ENCODE measurements at regions not wholly inside any gene's neighbourhood (a gene's known extent, or its start where the extent isn't known, plus 50 kb on each side); places are given as distances from the start of the nearest gene placed in this dataset.

GRCh38 chr15:89030311-89030710 lies 57.9 kb upstream of the ABHD2 start:
- TF ChIP-seq MAX (IDR thresholded peaks at IDR 0.05) (no peak), RAD21 (IDR thresholded peaks at IDR 0.05; ENCODE audit: low read depth) (no peak), EP300 (IDR thresholded peaks at IDR 0.05; ENCODE audit: borderline replicate concordance) (no peak), FOXM1 (IDR thresholded peaks at IDR 0.05; ENCODE audit: borderline replicate concordance, low read depth) (no peak), TAF1 (IDR thresholded peaks at IDR 0.05; ENCODE audit: low read depth) (no peak), NFIC (IDR thresholded peaks at IDR 0.05) (no peak), CREB1 (IDR thresholded peaks at IDR 0.05; ENCODE audit: low read depth) (no peak), TEAD4 (IDR thresholded peaks at IDR 0.05) (no peak), CEBPB (IDR thresholded peaks at IDR 0.05) (no peak)
- TF ChIP-seq, protein P1, sequence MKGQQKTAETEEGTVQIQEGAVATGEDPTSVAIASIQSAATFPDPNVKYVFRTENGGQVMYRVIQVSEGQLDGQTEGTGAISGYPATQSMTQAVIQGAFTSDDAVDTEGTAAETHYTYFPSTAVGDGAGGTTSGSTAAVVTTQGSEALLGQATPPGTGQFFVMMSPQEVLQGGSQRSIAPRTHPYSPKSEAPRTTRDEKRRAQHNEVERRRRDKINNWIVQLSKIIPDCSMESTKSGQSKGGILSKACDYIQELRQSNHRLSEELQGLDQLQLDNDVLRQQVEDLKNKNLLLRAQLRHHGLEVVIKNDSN (IDR thresholded peaks at IDR 0.05) = no peak
- TF ChIP-seq, protein P2, sequence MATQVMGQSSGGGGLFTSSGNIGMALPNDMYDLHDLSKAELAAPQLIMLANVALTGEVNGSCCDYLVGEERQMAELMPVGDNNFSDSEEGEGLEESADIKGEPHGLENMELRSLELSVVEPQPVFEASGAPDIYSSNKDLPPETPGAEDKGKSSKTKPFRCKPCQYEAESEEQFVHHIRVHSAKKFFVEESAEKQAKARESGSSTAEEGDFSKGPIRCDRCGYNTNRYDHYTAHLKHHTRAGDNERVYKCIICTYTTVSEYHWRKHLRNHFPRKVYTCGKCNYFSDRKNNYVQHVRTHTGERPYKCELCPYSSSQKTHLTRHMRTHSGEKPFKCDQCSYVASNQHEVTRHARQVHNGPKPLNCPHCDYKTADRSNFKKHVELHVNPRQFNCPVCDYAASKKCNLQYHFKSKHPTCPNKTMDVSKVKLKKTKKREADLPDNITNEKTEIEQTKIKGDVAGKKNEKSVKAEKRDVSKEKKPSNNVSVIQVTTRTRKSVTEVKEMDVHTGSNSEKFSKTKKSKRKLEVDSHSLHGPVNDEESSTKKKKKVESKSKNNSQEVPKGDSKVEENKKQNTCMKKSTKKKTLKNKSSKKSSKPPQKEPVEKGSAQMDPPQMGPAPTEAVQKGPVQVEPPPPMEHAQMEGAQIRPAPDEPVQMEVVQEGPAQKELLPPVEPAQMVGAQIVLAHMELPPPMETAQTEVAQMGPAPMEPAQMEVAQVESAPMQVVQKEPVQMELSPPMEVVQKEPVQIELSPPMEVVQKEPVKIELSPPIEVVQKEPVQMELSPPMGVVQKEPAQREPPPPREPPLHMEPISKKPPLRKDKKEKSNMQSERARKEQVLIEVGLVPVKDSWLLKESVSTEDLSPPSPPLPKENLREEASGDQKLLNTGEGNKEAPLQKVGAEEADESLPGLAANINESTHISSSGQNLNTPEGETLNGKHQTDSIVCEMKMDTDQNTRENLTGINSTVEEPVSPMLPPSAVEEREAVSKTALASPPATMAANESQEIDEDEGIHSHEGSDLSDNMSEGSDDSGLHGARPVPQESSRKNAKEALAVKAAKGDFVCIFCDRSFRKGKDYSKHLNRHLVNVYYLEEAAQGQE (IDR thresholded peaks at IDR 0.05; ENCODE audit: low read depth) = no peak

Measured in Ishikawa (cell line).